ENCODE measurements at regions not wholly inside any gene's neighbourhood (a gene's known extent, or its start where the extent isn't known, plus 50 kb on each side); places are given as distances from the start of the nearest gene placed in this dataset.

DNA sequence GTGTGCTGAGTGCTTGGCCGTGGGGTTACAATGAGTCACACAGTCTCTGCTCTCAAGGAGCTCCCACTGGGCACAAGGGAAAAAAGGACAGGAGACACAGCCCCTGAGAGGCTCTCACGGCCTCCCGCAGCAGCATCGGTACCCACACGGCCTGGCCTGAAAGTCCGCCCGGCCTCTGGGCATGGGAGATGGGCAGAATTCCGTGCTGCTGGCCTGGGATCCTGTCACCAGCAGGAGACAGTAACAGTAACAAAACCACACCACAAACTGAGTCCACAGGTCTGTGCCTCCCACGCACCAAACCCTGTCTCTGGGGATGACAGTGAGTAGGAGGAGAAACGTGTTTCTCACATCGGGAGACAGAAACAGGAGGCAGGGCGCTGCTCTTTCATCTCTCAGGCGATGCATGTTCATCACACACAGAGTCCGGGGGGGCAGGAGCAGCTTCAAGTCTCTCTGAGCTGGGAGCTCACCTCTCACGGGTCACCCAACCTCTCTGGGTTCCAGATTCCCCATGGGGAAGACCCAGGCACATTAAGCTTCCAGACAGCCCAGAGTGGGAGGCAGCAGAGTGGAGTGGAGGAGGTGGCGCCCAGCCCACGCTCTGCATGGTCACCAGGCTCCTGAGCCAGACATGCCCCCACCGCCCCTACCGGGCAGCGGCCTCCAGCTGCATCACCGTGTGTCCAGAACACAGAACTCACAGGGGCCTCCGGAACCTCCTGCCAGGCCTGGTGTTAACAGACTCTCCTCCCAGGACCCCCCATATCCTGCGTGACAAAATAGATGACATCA lies 124.7 kb upstream of the VSTM2B start:
- TF ChIP-seq EP300 (IDR thresholded peaks at IDR 0.05) (no peak), POLR2A (IDR thresholded peaks at IDR 0.05) (no peak)
- TF ChIP-seq, protein P1, sequence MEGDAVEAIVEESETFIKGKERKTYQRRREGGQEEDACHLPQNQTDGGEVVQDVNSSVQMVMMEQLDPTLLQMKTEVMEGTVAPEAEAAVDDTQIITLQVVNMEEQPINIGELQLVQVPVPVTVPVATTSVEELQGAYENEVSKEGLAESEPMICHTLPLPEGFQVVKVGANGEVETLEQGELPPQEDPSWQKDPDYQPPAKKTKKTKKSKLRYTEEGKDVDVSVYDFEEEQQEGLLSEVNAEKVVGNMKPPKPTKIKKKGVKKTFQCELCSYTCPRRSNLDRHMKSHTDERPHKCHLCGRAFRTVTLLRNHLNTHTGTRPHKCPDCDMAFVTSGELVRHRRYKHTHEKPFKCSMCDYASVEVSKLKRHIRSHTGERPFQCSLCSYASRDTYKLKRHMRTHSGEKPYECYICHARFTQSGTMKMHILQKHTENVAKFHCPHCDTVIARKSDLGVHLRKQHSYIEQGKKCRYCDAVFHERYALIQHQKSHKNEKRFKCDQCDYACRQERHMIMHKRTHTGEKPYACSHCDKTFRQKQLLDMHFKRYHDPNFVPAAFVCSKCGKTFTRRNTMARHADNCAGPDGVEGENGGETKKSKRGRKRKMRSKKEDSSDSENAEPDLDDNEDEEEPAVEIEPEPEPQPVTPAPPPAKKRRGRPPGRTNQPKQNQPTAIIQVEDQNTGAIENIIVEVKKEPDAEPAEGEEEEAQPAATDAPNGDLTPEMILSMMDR (IDR thresholded peaks at IDR 0.05): no peak
